DMS 273 (cell line): ENCODE measurements at regions not wholly inside any gene's neighbourhood (a gene's known extent, or its start where the extent isn't known, plus 50 kb on each side); places are given as distances from the start of the nearest gene placed in this dataset.
"Not testable (repeated sequence)": the region's sequence is repeated elsewhere in the genome, so short reads cannot be mapped to it uniquely, and the experiment has no call there.

Experiments used
- DNase-seq: peaks from one replicate; lab custom pipeline; 2025; ENCODE audit not compliant: unreplicated experiment; lab: John Stamatoyannopoulos, UW

GRCh38 chr16:65313936-65314626 is 192.2 kb upstream of the CDH11 start:
- DNase-seq = no peak

- DNase-seq = no peak
Measured at GRCh38 chr16:65312795-65313194, 190.9 kb upstream of the CDH11 start.

GRCh38 chr16:65312071-65312470 is 190.2 kb upstream of the CDH11 start:
- no peak for DNase-seq

- DNase-seq = not testable (repeated sequence)
Measured at GRCh38 chr16:65310491-65310890, 188.6 kb upstream of the CDH11 start.

GRCh38 chr16:65309354-65309753 is 187.5 kb upstream of the CDH11 start:
- no peak for DNase-seq

- DNase-seq = no peak
Measured at GRCh38 chr16:65308506-65308905, 186.6 kb upstream of the CDH11 start.

GRCh38 chr16:65307286-65307685 is 185.4 kb upstream of the CDH11 start:
- DNase-seq = no peak

GRCh38 chr16:65306722-65307121 is 184.9 kb upstream of the CDH11 start:
- DNase-seq = no peak

- no peak for DNase-seq
Measured at GRCh38 chr16:65306300-65306699, 184.4 kb upstream of the CDH11 start.

- DNase-seq = no peak
Measured at GRCh38 chr16:65305266-65305959, 183.6 kb upstream of the CDH11 start.

- DNase-seq = no peak
Measured at GRCh38 chr16:65301029-65301428, 179.2 kb upstream of the CDH11 start.

GRCh38 chr16:65297453-65297852 is 175.6 kb upstream of the CDH11 start:
- no peak for DNase-seq

- no peak for DNase-seq
Measured at GRCh38 chr16:65295527-65295926, 173.7 kb upstream of the CDH11 start.

GRCh38 chr16:65294708-65295107 is 172.8 kb upstream of the CDH11 start:
- DNase-seq = no peak

- DNase-seq = no peak
Measured at GRCh38 chr16:65294165-65294564, 172.3 kb upstream of the CDH11 start.

GRCh38 chr16:65289022-65289421 is 167.2 kb upstream of the CDH11 start:
- DNase-seq = no peak

GRCh38 chr16:65287307-65287706 is 165.4 kb upstream of the CDH11 start:
- no peak for DNase-seq

GRCh38 chr16:65285128-65286048 is 163.5 kb upstream of the CDH11 start:
- no peak for DNase-seq

GRCh38 chr16:65284626-65285025 is 162.8 kb upstream of the CDH11 start:
- DNase-seq = no peak

- peak; percentile 42 for DNase-seq
Measured at GRCh38 chr16:65283181-65283651, 161.4 kb upstream of the CDH11 start.

- no peak for DNase-seq
Measured at GRCh38 chr16:65281586-65281985, 159.7 kb upstream of the CDH11 start.
